GM21447 (cell line): ENCODE measurements at regions not wholly inside any gene's neighbourhood (a gene's known extent, or its start where the extent isn't known, plus 50 kb on each side); places are given as distances from the start of the nearest gene placed in this dataset.

Source experiments
- ATAC-seq: cut with Tn5 transposase; IDR thresholded peaks from one replicate; pipeline ENCODE4 v1.9.1; 2021; ENCODE audit not compliant: unreplicated experiment

GRCh38 chr4:24248674-24249630 is 335.4 kb downstream of the DHX15 start:
- ATAC-seq, result no peak

GRCh38 chr4:24245491-24245820 is 338.9 kb downstream of the DHX15 start:
- ATAC-seq, result no peak

- no peak for ATAC-seq
These were observed 339.5 kb downstream of the DHX15 start for GRCh38 chr4:24244663-24245490.

- ATAC-seq, result no peak
These were observed 340.7 kb downstream of the DHX15 start for GRCh38 chr4:24243641-24244040.

- no peak for ATAC-seq
These were observed 342.8 kb downstream of the DHX15 start for GRCh38 chr4:24241511-24241910.

- ATAC-seq, result no peak
These were observed 343.7 kb downstream of the DHX15 start for GRCh38 chr4:24240655-24241054.

GRCh38 chr4:24237709-24238108 is 346.6 kb downstream of the DHX15 start:
- no peak for ATAC-seq

- ATAC-seq, result no peak
These were observed 346.7 kb upstream of the PPARGC1A start for GRCh38 chr4:24236532-24236931.

GRCh38 chr4:24236120-24236519 is 346.3 kb upstream of the PPARGC1A start:
- ATAC-seq, result no peak

- no peak for ATAC-seq
These were observed 345.8 kb upstream of the PPARGC1A start for GRCh38 chr4:24235618-24236017.

- ATAC-seq, result no peak
These were observed 344.5 kb upstream of the PPARGC1A start for GRCh38 chr4:24234288-24234848.

GRCh38 chr4:24230955-24231354 is 341.1 kb upstream of the PPARGC1A start:
- no peak for ATAC-seq

GRCh38 chr4:24229978-24230377 is 340.1 kb upstream of the PPARGC1A start:
- no peak for ATAC-seq

- no peak for ATAC-seq
These were observed 338.8 kb upstream of the PPARGC1A start for GRCh38 chr4:24228692-24229091.

GRCh38 chr4:24226667-24227066 is 336.8 kb upstream of the PPARGC1A start:
- ATAC-seq, result no peak

GRCh38 chr4:24226023-24226422 is 336.2 kb upstream of the PPARGC1A start:
- no peak for ATAC-seq

- ATAC-seq, result no peak
These were observed 334.6 kb upstream of the PPARGC1A start for GRCh38 chr4:24224446-24224845.

GRCh38 chr4:24219209-24219608 is 329.4 kb upstream of the PPARGC1A start:
- no peak for ATAC-seq

- ATAC-seq, result no peak
These were observed 328.7 kb upstream of the PPARGC1A start for GRCh38 chr4:24218566-24218965.

- ATAC-seq, result no peak
These were observed 324.9 kb upstream of the PPARGC1A start for GRCh38 chr4:24214796-24215195.

- ATAC-seq, result no peak
These were observed 324.1 kb upstream of the PPARGC1A start for GRCh38 chr4:24213961-24214360.

GRCh38 chr4:24212642-24213041 is 322.8 kb upstream of the PPARGC1A start:
- ATAC-seq, result no peak
